ENCODE measurements at regions not wholly inside any gene's neighbourhood (a gene's known extent, or its start where the extent isn't known, plus 50 kb on each side); places are given as distances from the start of the nearest gene placed in this dataset.
"Not testable (repeated sequence)": the region's sequence is repeated elsewhere in the genome, so short reads cannot be mapped to it uniquely, and the experiment has no call there.

- no peak for DNase-seq (ENCODE audit: low read depth)
Observed at GRCh38 chr11:95434489-95435057, 203.6 kb upstream of the SESN3 start.

GRCh38 chr11:95434009-95434408 is 203.0 kb upstream of the SESN3 start:
- no peak for DNase-seq (ENCODE audit: low read depth)

- no peak for DNase-seq (ENCODE audit: low read depth)
Observed at GRCh38 chr11:95432714-95433503, 201.9 kb upstream of the SESN3 start.

GRCh38 chr11:95429376-95429907 is 198.4 kb upstream of the SESN3 start:
- no peak for DNase-seq (ENCODE audit: low read depth)

GRCh38 chr11:95426823-95427462 is 195.9 kb upstream of the SESN3 start:
- DNase-seq (ENCODE audit: low read depth) = no peak

GRCh38 chr11:95419915-95420314 is 188.9 kb upstream of the SESN3 start:
- DNase-seq (ENCODE audit: low read depth) = no peak

GRCh38 chr11:95418916-95419315 is 187.9 kb upstream of the SESN3 start:
- no peak for DNase-seq (ENCODE audit: low read depth)

- no peak for DNase-seq (ENCODE audit: low read depth)
Observed at GRCh38 chr11:95417832-95418231, 186.8 kb upstream of the SESN3 start.

GRCh38 chr11:95415837-95416304 is 184.9 kb upstream of the SESN3 start:
- no peak for DNase-seq (ENCODE audit: low read depth)

GRCh38 chr11:95414217-95414616 is 183.2 kb upstream of the SESN3 start:
- DNase-seq (ENCODE audit: low read depth) = no peak

- DNase-seq (ENCODE audit: low read depth) = no peak
Observed at GRCh38 chr11:95413761-95414160, 182.8 kb upstream of the SESN3 start.

GRCh38 chr11:95413021-95413420 is 182.0 kb upstream of the SESN3 start:
- DNase-seq (ENCODE audit: low read depth) = no peak

- no peak for DNase-seq (ENCODE audit: low read depth)
Observed at GRCh38 chr11:95412074-95412473, 181.1 kb upstream of the SESN3 start.

GRCh38 chr11:95410707-95411106 is 179.7 kb upstream of the SESN3 start:
- not testable (repeated sequence) for DNase-seq (ENCODE audit: low read depth)

- no peak for DNase-seq (ENCODE audit: low read depth)
Observed at GRCh38 chr11:95406271-95406670, 175.3 kb upstream of the SESN3 start.

GRCh38 chr11:95404370-95404769 is 173.4 kb upstream of the SESN3 start:
- no peak for DNase-seq (ENCODE audit: low read depth)

GRCh38 chr11:95398437-95399112 is 167.6 kb upstream of the SESN3 start:
- no peak for DNase-seq (ENCODE audit: low read depth)

- DNase-seq (ENCODE audit: low read depth) = no peak
Observed at GRCh38 chr11:95392644-95393043, 161.6 kb upstream of the SESN3 start.

GRCh38 chr11:95389427-95389826 is 158.4 kb upstream of the SESN3 start:
- DNase-seq (ENCODE audit: low read depth) = no peak

GRCh38 chr11:95388086-95388485 is 157.1 kb upstream of the SESN3 start:
- DNase-seq (ENCODE audit: low read depth) = no peak

GRCh38 chr11:95387325-95387724 is 156.3 kb upstream of the SESN3 start:
- DNase-seq (ENCODE audit: low read depth) = no peak

GRCh38 chr11:95385577-95385976 is 154.6 kb upstream of the SESN3 start:
- no peak for DNase-seq (ENCODE audit: low read depth)
